Pulmonary artery endothelial cell (primary cell): ENCODE measurements at regions not wholly inside any gene's neighbourhood (a gene's known extent, or its start where the extent isn't known, plus 50 kb on each side); places are given as distances from the start of the nearest gene placed in this dataset.

Experiments
- DNase-seq: peaks from one replicate; pipeline ENCODE4 v3.0.0-alpha.2; 2011; ENCODE audit warnings: low read depth, low spot score

GRCh38 chr14:54343272-54344121 lies 53.3 kb upstream of the CDKN3 start:
- DNase-seq: no peak

GRCh38 chr14:54344445-54344844 lies 52.4 kb upstream of the CDKN3 start:
- DNase-seq: no peak

GRCh38 chr14:54346257-54346656 lies 50.5 kb upstream of the CDKN3 start:
- DNase-seq: no peak
